Mucosa of descending colon (tissue), 3 donors: ENCODE measurements at regions not wholly inside any gene's neighbourhood (a gene's known extent, or its start where the extent isn't known, plus 50 kb on each side); places are given as distances from the start of the nearest gene placed in this dataset.
A peak's percentile ranks its signal among the peaks of the same experiment; 100 is the strongest.

Experiments
- ATAC-seq: fragments of 200-7000 bp; cut with Tn5 transposase; one replicate; pipeline ENCODE4 v1.9.1; 2020; ENCODE audit warnings: mild to moderate bottlenecking, moderate library complexity
- DNase-seq, 3 donors: peaks; one replicate each; pipeline ENCODE4 v3.0.0-alpha.2; 2020
- H3K36me3 ChIP-seq: fragments of 200-600 bp; one replicate; pipeline ENCODE4 v1.8.0; 2021; ENCODE audit warnings: low read depth, mild to moderate bottlenecking
- H3K4me1 ChIP-seq: fragments of 200-600 bp; one replicate; pipeline ENCODE4 v1.8.0; 2021; ENCODE audit warnings: low read depth, mild to moderate bottlenecking
- H3K4me3 ChIP-seq: fragments of 200-600 bp; one replicate; pipeline ENCODE4 v1.8.0; 2021; ENCODE audit warnings: mild to moderate bottlenecking
- H3K9me3 ChIP-seq: fragments of 200-600 bp; one replicate; pipeline ENCODE4 v1.8.0; 2021; ENCODE audit warnings: mild to moderate bottlenecking
- intact Hi-C, 2 donors: fragments of 100-400 bp; cut with DNase I in 1 of 2; cut with micrococcal nuclease in 1 of 2; formaldehyde crosslinking; loops; one replicate each; pipeline versions ENCODE4 v1.11.0 to v1.11.1; 2022; cut with DNase I, micrococcal nuclease
- TF ChIP-seq, protein P1 (sequence below): fragments of 200-600 bp; IDR thresholded peaks from one replicate; pipeline ENCODE4 v1.8.0; 2022; ENCODE audit warnings: antibody characterized with exemption, mild to moderate bottlenecking
- donor health status: DM: no; HTN: no; CAD: no; lungs with moderate emphysema.
- donor health status: DM: no; HTN: no; CAD: no.
- donor health status: DM: no; HTN: yes; CAD: no.

DNA sequence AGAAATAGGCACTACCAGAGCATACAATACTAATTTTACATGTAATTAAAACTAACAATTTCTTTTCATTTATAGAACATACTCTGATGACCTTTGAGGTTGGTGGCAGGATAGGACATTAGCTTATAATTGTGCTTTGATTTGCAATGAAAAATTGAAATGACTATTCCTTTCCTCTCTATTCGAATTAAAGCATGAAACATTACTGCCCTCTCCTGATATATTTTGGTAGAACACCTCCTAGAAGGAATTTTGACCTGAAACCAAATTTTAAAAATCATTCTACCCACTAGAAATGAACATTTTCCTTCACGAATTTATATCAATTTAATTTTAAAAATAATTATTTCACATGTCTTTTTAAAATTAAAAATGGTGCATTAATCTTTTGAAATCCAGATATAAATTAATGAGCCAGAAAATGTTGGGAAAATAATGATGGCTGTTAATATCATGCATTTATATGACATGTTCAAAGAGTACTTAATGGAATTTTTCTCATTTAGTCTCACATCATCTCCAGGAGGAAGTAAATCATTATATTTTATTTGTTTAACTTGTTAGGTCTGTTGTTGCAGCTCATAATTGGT lies 556.3 kb upstream of the ARGLU1 start:
- Histone ChIP-seq H3K36me3 (no peaks in the 10 kb centered on the region), H3K4me1 (peaks cover 3% of the 10 kb centered on the region), H3K4me3 (no peak overlapping the region), H3K9me3 (no peaks in the 10 kb centered on the region)
- no peak for DNase-seq
- TF ChIP-seq, protein P1, sequence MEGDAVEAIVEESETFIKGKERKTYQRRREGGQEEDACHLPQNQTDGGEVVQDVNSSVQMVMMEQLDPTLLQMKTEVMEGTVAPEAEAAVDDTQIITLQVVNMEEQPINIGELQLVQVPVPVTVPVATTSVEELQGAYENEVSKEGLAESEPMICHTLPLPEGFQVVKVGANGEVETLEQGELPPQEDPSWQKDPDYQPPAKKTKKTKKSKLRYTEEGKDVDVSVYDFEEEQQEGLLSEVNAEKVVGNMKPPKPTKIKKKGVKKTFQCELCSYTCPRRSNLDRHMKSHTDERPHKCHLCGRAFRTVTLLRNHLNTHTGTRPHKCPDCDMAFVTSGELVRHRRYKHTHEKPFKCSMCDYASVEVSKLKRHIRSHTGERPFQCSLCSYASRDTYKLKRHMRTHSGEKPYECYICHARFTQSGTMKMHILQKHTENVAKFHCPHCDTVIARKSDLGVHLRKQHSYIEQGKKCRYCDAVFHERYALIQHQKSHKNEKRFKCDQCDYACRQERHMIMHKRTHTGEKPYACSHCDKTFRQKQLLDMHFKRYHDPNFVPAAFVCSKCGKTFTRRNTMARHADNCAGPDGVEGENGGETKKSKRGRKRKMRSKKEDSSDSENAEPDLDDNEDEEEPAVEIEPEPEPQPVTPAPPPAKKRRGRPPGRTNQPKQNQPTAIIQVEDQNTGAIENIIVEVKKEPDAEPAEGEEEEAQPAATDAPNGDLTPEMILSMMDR, result peak; percentile 25
- ATAC-seq, result no peak
- intact Hi-C loops, result no loop called here

DNA sequence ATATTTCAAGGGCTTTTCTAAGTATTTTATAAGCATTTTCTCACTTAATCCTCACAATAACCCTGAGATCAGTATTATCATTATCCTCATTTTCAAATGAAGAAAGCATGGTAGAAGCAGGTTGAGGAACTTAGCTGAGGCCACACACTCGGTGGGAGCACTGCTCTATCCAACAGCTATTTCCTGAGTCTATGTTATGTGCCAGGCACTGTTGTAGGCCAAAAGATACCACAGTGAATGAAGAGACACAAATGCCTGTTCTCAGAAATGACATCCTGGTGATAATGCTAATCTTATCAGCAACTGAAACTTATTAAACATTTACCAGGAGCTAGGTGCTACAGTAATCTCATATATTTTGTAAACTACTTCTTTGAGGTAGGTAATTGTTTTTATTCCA lies 553.9 kb upstream of the ARGLU1 start:
- H3K36me3 ChIP-seq, result no peaks in the 10 kb centered on the region

DNA sequence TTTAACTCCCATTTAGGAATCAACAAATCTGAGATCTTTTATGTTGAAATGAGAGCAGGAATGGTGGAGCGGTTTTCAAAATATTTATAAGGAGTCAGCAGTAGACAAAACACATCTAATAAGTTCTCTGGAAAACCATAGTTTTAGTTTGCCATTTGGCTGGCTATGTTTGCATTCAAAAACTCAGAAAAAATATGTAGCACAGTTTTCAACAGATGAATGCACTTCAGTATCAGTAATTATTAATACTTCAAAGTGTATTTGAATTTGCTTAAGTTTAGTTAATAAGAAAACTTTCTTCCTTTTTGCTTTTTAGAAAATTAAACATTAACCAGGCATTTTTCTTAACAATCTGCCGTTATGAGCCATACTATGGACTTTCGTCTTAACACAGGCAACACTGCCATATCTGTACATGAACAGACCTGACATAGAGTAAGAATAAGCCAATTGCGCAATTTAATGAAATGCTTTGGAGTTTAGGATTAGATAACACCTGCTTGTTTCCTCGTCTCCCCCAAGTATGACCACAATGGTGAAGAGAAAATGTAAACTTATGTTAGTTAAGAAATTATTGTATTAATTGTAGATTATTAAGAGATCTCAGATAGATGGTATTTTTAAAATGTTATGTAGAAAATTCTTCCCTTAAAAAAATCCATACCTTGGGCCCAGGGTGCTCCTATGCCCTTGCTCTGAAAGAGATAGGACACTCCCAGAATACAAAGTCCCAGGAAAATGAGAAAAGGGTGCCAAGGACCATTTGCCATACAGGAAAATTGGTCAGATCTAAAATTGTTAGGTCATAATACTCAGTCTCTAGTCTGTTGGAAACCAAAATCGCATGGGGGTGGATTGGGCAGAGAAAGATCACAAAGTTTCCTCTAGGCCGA lies 552.3 kb upstream of the ARGLU1 start:
- no peak overlapping the region for H3K4me3 ChIP-seq
- ATAC-seq, result peak; percentile 82
- H3K36me3 ChIP-seq, result no peaks in the 10 kb centered on the region
- intact Hi-C loops, result no loop called here
- H3K4me1 ChIP-seq, result peaks cover 3% of the 10 kb centered on the region
- TF ChIP-seq, protein P1, result no peak
- no peak for DNase-seq
- H3K9me3 ChIP-seq, result no peaks in the 10 kb centered on the region

More for the DNA sequence above, 553.9 kb upstream of the ARGLU1 start:
- intact Hi-C loops, result no loop called here
- ATAC-seq (peak; percentile 39), DNase-seq (no peak)
- Histone ChIP-seq H3K9me3 (no peaks in the 10 kb centered on the region), H3K4me3 (no peak overlapping the region), H3K4me1 (peaks cover 3% of the 10 kb centered on the region)
- TF ChIP-seq, protein P1, result no peak

DNA sequence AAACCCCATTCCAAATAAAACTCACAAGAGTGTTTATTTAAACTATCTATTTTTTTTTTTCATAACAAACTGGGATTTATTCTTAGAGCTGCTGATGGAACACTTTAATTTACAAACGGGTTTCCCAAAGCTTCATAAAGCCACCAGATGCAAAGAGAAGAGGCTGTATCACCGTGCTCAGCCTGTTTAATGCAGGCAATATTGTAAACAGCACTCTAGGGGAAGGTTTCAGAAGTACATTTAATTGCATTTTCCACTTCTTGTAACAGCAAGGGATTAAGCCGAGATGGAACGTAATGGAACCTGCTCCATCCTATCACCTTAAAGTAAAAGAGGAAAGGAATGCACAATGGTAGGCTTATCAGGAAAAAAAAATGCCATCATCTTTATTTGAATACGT lies 550.6 kb upstream of the ARGLU1 start:
- no peak for DNase-seq
- intact Hi-C loops, result no loop called here
- H3K9me3 ChIP-seq, result no peaks in the 10 kb centered on the region
- peaks cover 3% of the 10 kb centered on the region for H3K4me1 ChIP-seq
- TF ChIP-seq, protein P1, result no peak
- H3K36me3 ChIP-seq, result no peaks in the 10 kb centered on the region
- H3K4me3 ChIP-seq, result no peak overlapping the region
- ATAC-seq, result no peak

DNA sequence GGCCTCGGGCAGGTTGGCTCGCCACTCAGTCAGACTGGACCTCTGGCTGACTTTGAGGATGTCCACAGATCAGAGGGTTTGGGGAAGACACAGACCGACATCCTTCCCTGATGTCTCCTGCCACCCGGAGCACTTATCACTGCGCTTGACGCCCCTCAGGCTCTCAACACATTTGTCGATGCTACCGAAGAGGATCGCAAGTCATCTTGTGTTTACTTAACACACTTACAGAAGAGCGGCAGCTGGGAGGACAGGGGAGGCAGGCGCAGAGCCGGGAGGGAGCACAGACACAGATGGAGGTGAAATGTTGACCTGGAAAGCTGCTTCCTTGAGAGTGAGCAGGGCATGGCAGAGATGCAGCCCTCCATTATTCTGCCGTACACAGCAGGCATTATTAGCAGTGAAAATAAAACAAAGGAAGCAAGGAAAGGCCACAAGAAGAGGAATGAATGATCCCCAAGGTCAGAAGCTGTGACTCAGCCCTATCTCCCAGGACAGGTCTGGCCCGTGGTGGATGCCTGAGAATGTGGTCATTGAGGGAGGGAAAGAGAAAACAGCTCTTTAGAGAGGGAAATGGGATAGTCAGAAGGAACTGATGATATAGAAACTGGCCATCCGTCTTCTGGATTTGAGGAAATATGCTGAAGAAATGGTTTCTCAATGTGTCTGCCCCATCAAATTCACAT lies 549.5 kb upstream of the ARGLU1 start:
- TF ChIP-seq, protein P1, result no peak
- Histone ChIP-seq H3K4me3 (no peak overlapping the region), H3K9me3 (no peaks in the 10 kb centered on the region), H3K4me1 (peaks cover 3% of the 10 kb centered on the region), H3K36me3 (no peaks in the 10 kb centered on the region)
- ATAC-seq, result no peak
- intact Hi-C loops, result no loop called here
- DNase-seq, result no peak
